Stimulated activated CD4-positive, alpha-beta T cell treated with anti-CD3 and anti-CD28 coated beads, Interleukin-12 subunit alpha, Interleukin-12 subunit beta, amount 100 ng/mL, for 48 hours (primary cell): ENCODE measurements at regions not wholly inside any gene's neighbourhood (a gene's known extent, or its start where the extent isn't known, plus 50 kb on each side); places are given as distances from the start of the nearest gene placed in this dataset.

Source experiments
- DNase-seq, 3 donors: peaks; one replicate each; pipeline ENCODE4 v3.0.0-alpha.2; 2020; ENCODE audit warnings: low read depth in 2 of 3, low spot score in 1 of 3

- no peak for DNase-seq
These were observed 401.2 kb upstream of the SOX11 start for GRCh38 chr2:5290900-5291546.

GRCh38 chr2:5304640-5305039 is 387.5 kb upstream of the SOX11 start:
- DNase-seq, result no peak

- DNase-seq, result no peak
These were observed 377.1 kb upstream of the SOX11 start for GRCh38 chr2:5315041-5315440.

- DNase-seq, result no peak
These were observed 376.7 kb upstream of the SOX11 start for GRCh38 chr2:5315512-5315911.

GRCh38 chr2:5316001-5316490 is 376.1 kb upstream of the SOX11 start:
- no peak for DNase-seq

GRCh38 chr2:5319493-5319892 is 372.7 kb upstream of the SOX11 start:
- no peak for DNase-seq

GRCh38 chr2:5322396-5322795 is 369.8 kb upstream of the SOX11 start:
- no peak for DNase-seq

- DNase-seq, result no peak
These were observed 366.7 kb upstream of the SOX11 start for GRCh38 chr2:5325523-5325922.

- DNase-seq, result no peak
These were observed 363.4 kb upstream of the SOX11 start for GRCh38 chr2:5328826-5329225.

- DNase-seq, result no peak
These were observed 362.4 kb upstream of the SOX11 start for GRCh38 chr2:5329763-5330162.

- DNase-seq, result no peak
These were observed 361.2 kb upstream of the SOX11 start for GRCh38 chr2:5330961-5331360.

GRCh38 chr2:5332925-5333324 is 359.3 kb upstream of the SOX11 start:
- DNase-seq, result no peak

GRCh38 chr2:5339473-5339872 is 352.7 kb upstream of the SOX11 start:
- DNase-seq, result no peak

- DNase-seq, result no peak
These were observed 348.3 kb upstream of the SOX11 start for GRCh38 chr2:5343785-5344335.

GRCh38 chr2:5352286-5352685 is 339.9 kb upstream of the SOX11 start:
- no peak for DNase-seq

- no peak for DNase-seq
These were observed 338.6 kb upstream of the SOX11 start for GRCh38 chr2:5353565-5353964.

GRCh38 chr2:5359397-5359796 is 332.8 kb upstream of the SOX11 start:
- no peak for DNase-seq

- DNase-seq, result no peak
These were observed 332.1 kb upstream of the SOX11 start for GRCh38 chr2:5360081-5360480.

- no peak for DNase-seq
These were observed 327.8 kb upstream of the SOX11 start for GRCh38 chr2:5364361-5364760.

- peak; percentile 31 to 43 (median 43) for DNase-seq
These were observed 326.2 kb upstream of the SOX11 start for GRCh38 chr2:5365871-5366461.

GRCh38 chr2:5367321-5367720 is 324.9 kb upstream of the SOX11 start:
- DNase-seq, result no peak

- DNase-seq, result no peak
These were observed 323.9 kb upstream of the SOX11 start for GRCh38 chr2:5368263-5368662.

GRCh38 chr2:5369510-5369909 is 322.7 kb upstream of the SOX11 start:
- no peak for DNase-seq
